SK-N-MC (cell line): ENCODE measurements at regions not wholly inside any gene's neighbourhood (a gene's known extent, or its start where the extent isn't known, plus 50 kb on each side); places are given as distances from the start of the nearest gene placed in this dataset.

ENCODE experiments used
- DNase-seq: peaks from one replicate; pipeline ENCODE4 v3.0.0-alpha.2; 2011; ENCODE audit warnings: low read depth, low spot score
- H3K27ac ChIP-seq: fragments of 200-600 bp; sonication (generic); 2 replicates; pipeline ENCODE4 v1.5.1; 2016; ENCODE audit warnings: mixed run types
- H3K36me3 ChIP-seq: fragments of 200-600 bp; sonication (generic); 2 replicates; pipeline ENCODE4 v1.6.1; 2017; ENCODE audit warnings: antibody characterized with exemption, low read length, mixed read lengths; ENCODE audit not compliant: insufficient read depth
- H3K4me3 ChIP-seq: fragments of 200-600 bp; sonication (generic); 2 replicates; pipeline ENCODE4 v1.5.1; 2016
- H3K9ac ChIP-seq: fragments of 200-600 bp; sonication (generic); 2 replicates; pipeline ENCODE4 v1.8.0; 2017; ENCODE audit warnings: mixed run types, mixed read lengths; ENCODE audit not compliant: insufficient read length
- H3K9me3 ChIP-seq: fragments of 200-600 bp; sonication (generic); 2 replicates; pipeline ENCODE4 v1.6.1; 2017; ENCODE audit warnings: low read depth, mild to moderate bottlenecking, antibody characterized with exemption, low read length, moderate library complexity, mixed read lengths
- EZH2 ChIP-seq: fragments of 200-600 bp; sonication (generic); IDR thresholded peaks from one replicate; pipeline ENCODE4 v1.6.1; 2017; ENCODE audit warnings: antibody characterized with exemption
- FOXP2 ChIP-seq: optimal IDR thresholded peaks from 2 replicates; pipeline ENCODE3; 2011; ENCODE audit warnings: mild to moderate bottlenecking, moderate library complexity; ENCODE audit not compliant: insufficient read depth; ENCODE audit errors: extremely low read length, control extremely low read depth
- POLR2AphosphoS5 ChIP-seq: IDR thresholded peaks from 2 replicates; pipeline ENCODE4 v1.6.1; 2012; ENCODE audit warnings: mild to moderate bottlenecking, low read depth, low read length, borderline replicate concordance

GRCh38 chr3:72263223-72263990 is 478.5 kb upstream of the PROK2 start:
- H3K27ac ChIP-seq: no peak overlapping the region
- no peaks in the 10 kb centered on the region for H3K36me3 ChIP-seq
- no peak for DNase-seq
- no peak overlapping the region for H3K9ac ChIP-seq
- no peak overlapping the region for H3K4me3 ChIP-seq
- TF ChIP-seq FOXP2 (no peak), EZH2 (no peak), POLR2AphosphoS5 (no peak)
- no peaks in the 10 kb centered on the region for H3K9me3 ChIP-seq

DNA sequence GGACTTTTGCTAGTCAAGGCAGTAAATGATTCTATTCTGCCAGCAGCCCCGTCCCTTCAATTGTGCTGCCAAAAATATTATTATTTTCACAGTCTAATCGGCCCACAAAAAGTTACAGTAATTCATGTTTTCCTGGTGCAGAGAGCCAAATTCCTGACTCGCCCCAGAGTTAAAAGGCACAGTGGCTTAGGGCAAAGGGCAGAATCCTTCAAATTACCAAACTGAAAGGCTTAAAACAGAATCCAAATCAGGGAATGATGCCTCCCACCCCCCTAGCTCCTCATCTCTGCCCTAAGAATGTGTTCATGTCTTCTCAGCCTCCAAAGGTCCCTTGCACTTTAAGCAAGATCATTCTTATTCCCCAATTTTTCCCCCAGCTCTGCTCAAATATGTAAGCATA is 477.8 kb upstream of the PROK2 start:
- no peaks in the 10 kb centered on the region for H3K9me3 ChIP-seq
- H3K27ac ChIP-seq: no peak overlapping the region
- TF ChIP-seq FOXP2 (no peak), POLR2AphosphoS5 (no peak), EZH2 (no peak)
- H3K4me3 ChIP-seq: no peak overlapping the region
- H3K36me3 ChIP-seq: no peaks in the 10 kb centered on the region
- H3K9ac ChIP-seq: no peak overlapping the region
- no peak for DNase-seq

DNA sequence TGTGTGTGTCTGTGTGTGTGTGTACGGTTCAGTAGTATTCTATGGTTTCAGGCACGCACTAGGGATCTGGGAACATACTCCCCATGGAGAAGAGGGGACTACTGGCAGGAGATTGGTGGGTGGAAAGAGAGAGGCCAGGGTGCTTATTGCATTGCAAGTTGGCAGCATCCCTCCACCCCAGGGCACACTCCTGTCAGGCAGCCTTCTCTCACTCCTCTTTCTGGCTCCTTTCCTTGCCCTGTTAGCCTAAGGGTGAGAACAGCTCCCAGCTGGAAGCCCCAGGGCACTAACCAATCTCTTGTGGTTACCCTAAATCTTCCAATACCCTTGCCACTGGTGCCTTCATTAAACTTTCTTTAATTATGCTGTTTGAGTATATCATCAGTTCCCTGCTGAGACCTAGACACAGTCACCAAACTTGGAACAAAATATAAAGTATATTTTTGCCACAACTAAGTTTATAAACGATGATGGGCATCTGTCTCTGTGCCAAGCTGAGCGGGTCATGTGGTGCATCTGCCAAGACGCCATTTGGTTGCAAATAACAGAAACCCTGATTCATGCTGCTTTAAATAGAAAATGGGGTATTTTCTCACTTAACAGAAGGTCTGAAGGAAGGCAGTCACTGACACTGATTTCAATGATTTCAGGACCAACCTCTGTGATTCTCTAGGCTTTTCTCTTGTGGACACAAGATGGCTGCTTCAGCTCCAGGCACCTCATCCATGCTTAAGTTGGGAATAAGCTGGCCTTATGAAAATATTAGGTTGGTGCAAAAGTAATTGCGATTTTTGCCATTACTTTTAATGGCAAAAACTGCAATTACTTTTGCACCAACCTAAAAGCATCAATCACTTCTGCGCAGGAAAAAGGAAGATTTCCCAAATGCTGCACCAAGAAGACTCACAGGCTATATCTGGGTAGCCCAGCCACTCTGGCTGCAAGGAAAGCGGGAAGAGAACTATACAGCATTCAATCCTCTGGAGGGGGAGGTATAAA is 476.9 kb upstream of the PROK2 start:
- no peak overlapping the region for H3K27ac ChIP-seq
- H3K36me3 ChIP-seq: no peaks in the 10 kb centered on the region
- peak; percentile 32 for DNase-seq
- no peak; the same call in 1 of the 2 replicates for TF ChIP-seq POLR2AphosphoS5
- no peak overlapping the region for H3K4me3 ChIP-seq
- H3K9ac ChIP-seq: no peak overlapping the region
- no peaks in the 10 kb centered on the region for H3K9me3 ChIP-seq

GRCh38 chr3:72260588-72260910 is 475.6 kb upstream of the PROK2 start:
- TF ChIP-seq POLR2AphosphoS5: no peak
- TF ChIP-seq EZH2: no peak
- no peak for TF ChIP-seq FOXP2
- Histone ChIP-seq H3K9me3 (no peaks in the 10 kb centered on the region), H3K36me3 (no peaks in the 10 kb centered on the region), H3K27ac (no peak overlapping the region), H3K9ac (no peak overlapping the region), H3K4me3 (no peak overlapping the region)
- no peak for DNase-seq

DNA sequence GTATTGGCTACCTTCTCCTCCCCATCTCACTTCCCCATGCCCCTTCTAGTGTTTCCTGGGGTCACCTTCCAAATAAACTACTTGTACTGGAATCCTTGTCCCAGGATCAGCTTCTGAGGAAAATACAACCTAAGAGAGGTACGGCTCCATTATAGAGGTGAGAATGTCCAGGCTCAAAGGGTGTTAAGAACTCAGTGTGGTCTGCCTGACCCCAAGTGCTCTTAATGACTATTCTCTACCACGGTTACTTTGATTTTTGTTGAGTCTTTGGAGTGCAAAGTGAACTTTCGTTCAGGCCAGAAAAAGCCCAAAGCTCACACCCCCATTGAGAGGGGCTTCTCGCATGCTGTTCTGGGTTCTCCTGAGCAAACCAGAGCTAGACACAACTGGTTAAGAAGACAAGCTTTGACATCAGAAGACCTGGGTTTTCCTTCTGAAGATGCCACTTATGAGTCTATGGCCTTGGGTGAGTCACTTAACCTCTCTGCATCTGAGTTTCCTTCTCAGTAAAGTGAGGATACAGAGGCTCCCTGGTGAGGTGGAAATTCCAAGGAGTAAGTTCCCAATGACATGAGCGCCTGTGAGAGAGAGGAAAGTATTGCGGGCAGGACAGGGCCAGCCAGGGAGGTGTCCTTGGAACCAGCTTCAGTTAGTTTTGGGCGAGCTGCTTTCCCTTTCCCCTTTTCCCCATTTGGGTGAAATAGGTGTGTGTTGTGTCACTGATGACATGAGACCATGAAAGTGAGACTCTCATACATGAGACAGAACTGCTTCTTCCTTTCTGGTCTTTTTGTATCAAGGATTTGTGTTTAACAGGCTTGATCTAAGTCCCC is 475.0 kb upstream of the PROK2 start:
- TF ChIP-seq POLR2AphosphoS5: no peak
- no peak for TF ChIP-seq FOXP2
- no peak for TF ChIP-seq EZH2
- no peak overlapping the region for H3K27ac ChIP-seq
- DNase-seq: no peak

DNA sequence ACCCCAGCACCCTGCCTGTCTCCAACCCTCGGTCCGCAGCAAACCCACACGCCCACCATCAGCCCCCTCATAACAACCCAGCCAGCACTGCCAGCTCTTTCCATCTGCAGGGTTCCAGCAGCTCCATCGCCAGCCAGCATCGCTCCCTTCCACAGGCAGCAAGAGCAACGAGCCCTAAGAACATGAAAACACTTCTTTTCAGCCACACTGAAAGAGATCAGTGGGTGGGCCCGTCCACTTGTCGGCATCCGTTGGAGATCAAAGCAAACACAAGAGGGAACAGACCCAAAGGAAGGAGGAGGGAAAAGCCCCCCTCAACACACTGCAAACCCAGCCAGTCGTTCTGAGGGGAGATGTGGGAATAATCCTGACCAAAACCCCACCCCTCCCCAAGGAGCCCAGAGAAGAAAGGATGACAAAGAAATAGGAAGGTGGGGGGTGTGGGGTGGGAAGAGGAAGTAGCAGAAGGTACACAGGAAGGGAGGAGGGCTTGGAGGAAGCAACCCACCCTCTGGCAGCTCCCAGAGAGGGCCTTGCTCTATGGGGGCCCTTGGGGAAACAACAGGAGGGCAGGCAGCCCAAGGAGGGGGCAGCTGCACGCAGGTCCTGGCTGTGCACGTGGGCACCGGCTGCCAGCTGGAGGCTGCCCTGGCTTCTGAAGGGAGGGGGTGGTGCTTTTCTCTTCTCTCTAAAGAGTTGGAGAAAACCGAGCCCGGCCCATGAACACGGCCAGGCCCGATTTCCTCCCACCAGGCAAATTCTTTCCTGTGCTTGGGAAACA is 473.6 kb upstream of the PROK2 start:
- TF ChIP-seq POLR2AphosphoS5: no peak
- TF ChIP-seq EZH2: no peak
- no peak for TF ChIP-seq FOXP2
- H3K36me3 ChIP-seq: no peaks in the 10 kb centered on the region
- H3K4me3 ChIP-seq: no peak overlapping the region
- H3K27ac ChIP-seq: no peak overlapping the region
- DNase-seq: no peak
- H3K9ac ChIP-seq: no peak overlapping the region
- H3K9me3 ChIP-seq: no peaks in the 10 kb centered on the region

More for the DNA sequence above, 475.0 kb upstream of the PROK2 start:
- H3K9ac ChIP-seq: no peak overlapping the region
- H3K36me3 ChIP-seq: no peaks in the 10 kb centered on the region
- H3K4me3 ChIP-seq: no peak overlapping the region
- no peaks in the 10 kb centered on the region for H3K9me3 ChIP-seq

GRCh38 chr3:72257738-72258137 is 472.8 kb upstream of the PROK2 start:
- no peak overlapping the region for H3K27ac ChIP-seq
- DNase-seq: no peak
- TF ChIP-seq FOXP2 (no peak), POLR2AphosphoS5 (no peak), EZH2 (no peak)
- H3K36me3 ChIP-seq: no peaks in the 10 kb centered on the region
- no peak overlapping the region for H3K9ac ChIP-seq
- no peaks in the 10 kb centered on the region for H3K9me3 ChIP-seq
- no peak overlapping the region for H3K4me3 ChIP-seq

- Histone ChIP-seq H3K9me3 (no peaks in the 10 kb centered on the region; the same call in 1 of the 2 replicates), H3K36me3 (no peaks in the 10 kb centered on the region), H3K27ac (no peak overlapping the region), H3K9ac (no peak overlapping the region), H3K4me3 (no peak overlapping the region)
- TF ChIP-seq EZH2: no peak
- DNase-seq: no peak
Observed at GRCh38 chr3:72257203-72257602, 472.3 kb upstream of the PROK2 start.
